Lower leg skin (tissue), 3 donors: ENCODE measurements at regions not wholly inside any gene's neighbourhood (a gene's known extent, or its start where the extent isn't known, plus 50 kb on each side); places are given as distances from the start of the nearest gene placed in this dataset.

ENCODE experiments used
- POLR2A ChIP-seq, 2 donors: fragments of 450-650 bp; IDR thresholded peaks; one replicate each; pipeline ENCODE4 v1.6.1; 2016 to 2017; ENCODE audit warnings: antibody characterized with exemption in 2 of 2, mild to moderate bottlenecking in 1 of 2, moderate library complexity in 1 of 2
- TF ChIP-seq, protein P1 (sequence below), 3 donors: fragments of 450-650 bp; IDR thresholded peaks; one replicate each; pipeline ENCODE4 v1.5.1; 2016; ENCODE audit warnings: antibody characterized with exemption in 3 of 3, mild to moderate bottlenecking in 3 of 3, moderate library complexity in 2 of 3

DNA sequence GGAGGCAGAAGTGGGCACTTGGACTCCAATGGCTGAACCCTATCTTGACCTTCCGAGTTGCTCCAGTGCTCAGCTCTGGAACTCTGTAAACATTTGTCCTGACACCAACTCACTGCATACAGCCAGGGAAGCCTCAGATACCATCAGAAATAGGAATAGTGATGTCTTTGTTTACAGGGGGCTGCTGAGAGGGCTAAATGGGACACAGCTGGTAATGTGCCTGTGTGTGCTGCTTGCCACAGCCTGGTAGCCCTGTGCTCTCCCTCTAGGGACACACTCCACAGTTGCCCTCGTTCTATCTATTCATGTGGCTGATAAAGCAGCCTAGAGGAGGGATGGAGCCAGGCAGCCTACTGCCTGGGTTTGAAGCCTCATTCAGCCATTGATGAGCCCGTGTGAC, 559.8 kb downstream of the MIAT start:
- TF ChIP-seq POLR2A (IDR thresholded peaks at IDR 0.05) = no peak
- TF ChIP-seq, protein P1, sequence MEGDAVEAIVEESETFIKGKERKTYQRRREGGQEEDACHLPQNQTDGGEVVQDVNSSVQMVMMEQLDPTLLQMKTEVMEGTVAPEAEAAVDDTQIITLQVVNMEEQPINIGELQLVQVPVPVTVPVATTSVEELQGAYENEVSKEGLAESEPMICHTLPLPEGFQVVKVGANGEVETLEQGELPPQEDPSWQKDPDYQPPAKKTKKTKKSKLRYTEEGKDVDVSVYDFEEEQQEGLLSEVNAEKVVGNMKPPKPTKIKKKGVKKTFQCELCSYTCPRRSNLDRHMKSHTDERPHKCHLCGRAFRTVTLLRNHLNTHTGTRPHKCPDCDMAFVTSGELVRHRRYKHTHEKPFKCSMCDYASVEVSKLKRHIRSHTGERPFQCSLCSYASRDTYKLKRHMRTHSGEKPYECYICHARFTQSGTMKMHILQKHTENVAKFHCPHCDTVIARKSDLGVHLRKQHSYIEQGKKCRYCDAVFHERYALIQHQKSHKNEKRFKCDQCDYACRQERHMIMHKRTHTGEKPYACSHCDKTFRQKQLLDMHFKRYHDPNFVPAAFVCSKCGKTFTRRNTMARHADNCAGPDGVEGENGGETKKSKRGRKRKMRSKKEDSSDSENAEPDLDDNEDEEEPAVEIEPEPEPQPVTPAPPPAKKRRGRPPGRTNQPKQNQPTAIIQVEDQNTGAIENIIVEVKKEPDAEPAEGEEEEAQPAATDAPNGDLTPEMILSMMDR (IDR thresholded peaks at IDR 0.05) = no peak
